ENCODE measurements at regions not wholly inside any gene's neighbourhood (a gene's known extent, or its start where the extent isn't known, plus 50 kb on each side); places are given as distances from the start of the nearest gene placed in this dataset.

GRCh38 chr14:66378712-66379505 is 107.3 kb upstream of the CCDC196 start:
- no peak for DNase-seq

GRCh38 chr14:66380143-66380542 is 106.0 kb upstream of the CCDC196 start:
- DNase-seq, result peak; percentile 7

GRCh38 chr14:66381755-66382154 is 104.4 kb upstream of the CCDC196 start:
- DNase-seq, result no peak

GRCh38 chr14:66383257-66383656 is 102.9 kb upstream of the CCDC196 start:
- DNase-seq, result no peak

GRCh38 chr14:66383771-66384170 is 102.4 kb upstream of the CCDC196 start:
- DNase-seq, result no peak

- DNase-seq, result no peak
Measured at GRCh38 chr14:66388516-66388915, 97.7 kb upstream of the CCDC196 start.

GRCh38 chr14:66389481-66389880 is 96.7 kb upstream of the CCDC196 start:
- DNase-seq, result no peak

GRCh38 chr14:66395300-66395699 is 90.9 kb upstream of the CCDC196 start:
- no peak for DNase-seq

- DNase-seq, result no peak
Measured at GRCh38 chr14:66396164-66396563, 90.0 kb upstream of the CCDC196 start.

- DNase-seq, result no peak
Measured at GRCh38 chr14:66398437-66398836, 87.7 kb upstream of the CCDC196 start.

GRCh38 chr14:66401449-66402095 is 84.6 kb upstream of the CCDC196 start:
- peak; percentile 27 for DNase-seq

GRCh38 chr14:66403183-66403582 is 83.0 kb upstream of the CCDC196 start:
- peak; percentile 55 for DNase-seq

GRCh38 chr14:66404051-66404545 is 82.1 kb upstream of the CCDC196 start:
- DNase-seq, result no peak

GRCh38 chr14:66405158-66405557 is 81.0 kb upstream of the CCDC196 start:
- peak; percentile 1 for DNase-seq

GRCh38 chr14:66413901-66414300 is 72.3 kb upstream of the CCDC196 start:
- no peak for DNase-seq

- DNase-seq, result no peak
Measured at GRCh38 chr14:66414511-66414910, 71.7 kb upstream of the CCDC196 start.

- DNase-seq, result no peak
Measured at GRCh38 chr14:66420251-66421006, 65.7 kb upstream of the CCDC196 start.

- DNase-seq, result no peak
Measured at GRCh38 chr14:66421990-66422946, 63.9 kb upstream of the CCDC196 start.

- DNase-seq, result no peak
Measured at GRCh38 chr14:66425402-66425801, 60.8 kb upstream of the CCDC196 start.

GRCh38 chr14:66426451-66426850 is 59.7 kb upstream of the CCDC196 start:
- DNase-seq, result no peak

- no peak for DNase-seq
Measured at GRCh38 chr14:66432334-66432733, 53.8 kb upstream of the CCDC196 start.

GRCh38 chr14:66434464-66434863 is 51.7 kb upstream of the CCDC196 start:
- DNase-seq, result no peak
